OCI-LY1 (cell line): ENCODE measurements at regions not wholly inside any gene's neighbourhood (a gene's known extent, or its start where the extent isn't known, plus 50 kb on each side); places are given as distances from the start of the nearest gene placed in this dataset.

Experiments
- H2AFZ ChIP-seq: fragments of 200-600 bp; sonication (generic), shearing (Covaris generic); 2 replicates; pipeline ENCODE4 v1.6.0; 2014; ENCODE audit warnings: antibody characterized with exemption, mild to moderate bottlenecking, low read length
- H3F3A ChIP-seq: fragments of 200-600 bp; sonication (generic), shearing (Covaris generic); 2 replicates; pipeline ENCODE4 v1.6.0; 2014; ENCODE audit warnings: mild to moderate bottlenecking, antibody characterized with exemption, low read length, moderate library complexity; ENCODE audit not compliant: insufficient read depth
- H3K27ac ChIP-seq: fragments of 200-600 bp; sonication (generic); 2 replicates; pipeline ENCODE4 v1.5.1; 2014; ENCODE audit warnings: low read length, mixed run types, mild to moderate bottlenecking, low read depth; ENCODE audit not compliant: poor library complexity, severe bottlenecking
- H3K27me3 ChIP-seq: fragments of 200-600 bp; sonication (generic); 2 replicates; pipeline ENCODE4 v1.6.0; 2014; ENCODE audit warnings: antibody characterized with exemption, mild to moderate bottlenecking, low read length, moderate library complexity; ENCODE audit not compliant: insufficient read depth
- H3K36me3 ChIP-seq: fragments of 200-600 bp; sonication (generic); 2 replicates; pipeline ENCODE4 v1.6.1; 2014; ENCODE audit warnings: mild to moderate bottlenecking, antibody characterized with exemption, low read length, moderate library complexity, mixed read lengths; ENCODE audit not compliant: insufficient read depth
- H3K4me1 ChIP-seq: fragments of 200-600 bp; sonication (generic); 2 replicates; pipeline ENCODE4 v1.5.1; 2014; ENCODE audit warnings: mild to moderate bottlenecking, low read length, moderate library complexity; ENCODE audit not compliant: insufficient read depth, severe bottlenecking
- H3K4me2 ChIP-seq: fragments of 200-600 bp; sonication (generic), shearing (Covaris generic); 2 replicates; pipeline ENCODE4 v1.6.1; 2014; ENCODE audit warnings: low read length
- H3K4me3 ChIP-seq: fragments of 200-600 bp; sonication (generic); 2 replicates; pipeline ENCODE4 v1.5.1; 2014; ENCODE audit warnings: low read length, low read depth, mild to moderate bottlenecking, mixed read lengths; ENCODE audit not compliant: poor library complexity, severe bottlenecking
- H3K79me2 ChIP-seq: fragments of 200-600 bp; shearing (Covaris generic); 2 replicates; pipeline ENCODE4 v1.6.1; 2016; ENCODE audit warnings: mixed run types, low read length, mixed read lengths; ENCODE audit not compliant: insufficient read depth
- H3K9ac ChIP-seq: fragments of 200-600 bp; sonication (generic), shearing (Covaris generic); 2 replicates; pipeline ENCODE4 v1.6.1; 2014; ENCODE audit warnings: mild to moderate bottlenecking, low read length, mixed read lengths
- H3K9me2 ChIP-seq: fragments of 200-600 bp; sonication (generic), shearing (Covaris generic); 2 replicates; pipeline ENCODE4 v1.6.1; 2014; ENCODE audit warnings: low read depth, mild to moderate bottlenecking, low read length, mixed read lengths
- H3K9me3 ChIP-seq: fragments of 200-600 bp; shearing (Covaris generic); 2 replicates; pipeline ENCODE4 v1.6.1; 2014; ENCODE audit warnings: low read length, mixed read lengths
- H4K20me1 ChIP-seq: fragments of 200-600 bp; sonication (generic), shearing (Covaris generic); 2 replicates; pipeline ENCODE4 v1.6.0; 2016; ENCODE audit warnings: mild to moderate bottlenecking, low read length; ENCODE audit not compliant: insufficient read depth
- EZH2 ChIP-seq: fragments of 200-600 bp; sonication (generic), shearing (Covaris generic); IDR thresholded peaks from 2 replicates; pipeline ENCODE4 v1.8.0; 2017; ENCODE audit warnings: borderline replicate concordance, mixed run types, mild to moderate bottlenecking, antibody characterized with exemption, low read length, moderate library complexity, mixed read lengths
- TF ChIP-seq, protein P1 (sequence below): fragments of 200-600 bp; sonication (generic), shearing (Covaris generic); IDR thresholded peaks from 2 replicates; pipeline ENCODE4 v1.5.1; 2017; ENCODE audit warnings: mild to moderate bottlenecking, antibody characterized with exemption, low read length, moderate library complexity, mixed read lengths

DNA sequence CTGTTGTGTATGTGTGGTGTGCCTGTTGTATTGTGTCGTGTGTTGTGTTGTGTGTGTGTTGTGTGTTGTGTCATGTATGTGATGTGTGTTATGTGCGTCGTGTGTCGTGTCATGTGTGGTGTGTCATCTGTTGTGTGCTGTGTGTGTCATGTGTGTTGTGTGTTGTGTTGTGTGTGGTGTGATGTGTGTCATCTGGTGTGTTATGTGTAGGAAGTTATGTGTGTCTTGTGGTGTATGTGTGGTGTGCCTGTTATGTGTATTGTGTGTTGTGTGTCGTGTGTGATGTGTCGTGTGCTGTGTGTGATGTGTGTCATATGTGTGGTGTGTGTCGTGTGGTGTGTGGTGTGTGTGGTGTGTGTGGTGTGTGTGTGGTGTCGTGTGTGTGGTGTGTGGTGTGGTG, 145.2 kb downstream of the DNAJB6 start:
- no peaks in the 10 kb centered on the region for H3K9me2 ChIP-seq
- no peak for TF ChIP-seq EZH2
- TF ChIP-seq, protein P1, sequence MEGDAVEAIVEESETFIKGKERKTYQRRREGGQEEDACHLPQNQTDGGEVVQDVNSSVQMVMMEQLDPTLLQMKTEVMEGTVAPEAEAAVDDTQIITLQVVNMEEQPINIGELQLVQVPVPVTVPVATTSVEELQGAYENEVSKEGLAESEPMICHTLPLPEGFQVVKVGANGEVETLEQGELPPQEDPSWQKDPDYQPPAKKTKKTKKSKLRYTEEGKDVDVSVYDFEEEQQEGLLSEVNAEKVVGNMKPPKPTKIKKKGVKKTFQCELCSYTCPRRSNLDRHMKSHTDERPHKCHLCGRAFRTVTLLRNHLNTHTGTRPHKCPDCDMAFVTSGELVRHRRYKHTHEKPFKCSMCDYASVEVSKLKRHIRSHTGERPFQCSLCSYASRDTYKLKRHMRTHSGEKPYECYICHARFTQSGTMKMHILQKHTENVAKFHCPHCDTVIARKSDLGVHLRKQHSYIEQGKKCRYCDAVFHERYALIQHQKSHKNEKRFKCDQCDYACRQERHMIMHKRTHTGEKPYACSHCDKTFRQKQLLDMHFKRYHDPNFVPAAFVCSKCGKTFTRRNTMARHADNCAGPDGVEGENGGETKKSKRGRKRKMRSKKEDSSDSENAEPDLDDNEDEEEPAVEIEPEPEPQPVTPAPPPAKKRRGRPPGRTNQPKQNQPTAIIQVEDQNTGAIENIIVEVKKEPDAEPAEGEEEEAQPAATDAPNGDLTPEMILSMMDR: no peak
- H3K36me3 ChIP-seq: no peaks in the 10 kb centered on the region
- no peaks in the 10 kb centered on the region for H3F3A ChIP-seq
- H3K4me2 ChIP-seq: no peak overlapping the region
- no peaks in the 10 kb centered on the region for H3K79me2 ChIP-seq
- H3K9me3 ChIP-seq: peaks cover 5% of the 10 kb centered on the region; the same call in 1 of the 2 replicates
- H3K4me1 ChIP-seq: no peaks in the 10 kb centered on the region
- H3K4me3 ChIP-seq: no peak overlapping the region
- H3K27ac ChIP-seq: no peak overlapping the region
- no peak overlapping the region for H3K9ac ChIP-seq
- no peak overlapping the region for H2AFZ ChIP-seq
- peaks cover 3% of the 10 kb centered on the region; the same call in 1 of the 2 replicates for H3K27me3 ChIP-seq
- no peaks in the 10 kb centered on the region for H4K20me1 ChIP-seq

DNA sequence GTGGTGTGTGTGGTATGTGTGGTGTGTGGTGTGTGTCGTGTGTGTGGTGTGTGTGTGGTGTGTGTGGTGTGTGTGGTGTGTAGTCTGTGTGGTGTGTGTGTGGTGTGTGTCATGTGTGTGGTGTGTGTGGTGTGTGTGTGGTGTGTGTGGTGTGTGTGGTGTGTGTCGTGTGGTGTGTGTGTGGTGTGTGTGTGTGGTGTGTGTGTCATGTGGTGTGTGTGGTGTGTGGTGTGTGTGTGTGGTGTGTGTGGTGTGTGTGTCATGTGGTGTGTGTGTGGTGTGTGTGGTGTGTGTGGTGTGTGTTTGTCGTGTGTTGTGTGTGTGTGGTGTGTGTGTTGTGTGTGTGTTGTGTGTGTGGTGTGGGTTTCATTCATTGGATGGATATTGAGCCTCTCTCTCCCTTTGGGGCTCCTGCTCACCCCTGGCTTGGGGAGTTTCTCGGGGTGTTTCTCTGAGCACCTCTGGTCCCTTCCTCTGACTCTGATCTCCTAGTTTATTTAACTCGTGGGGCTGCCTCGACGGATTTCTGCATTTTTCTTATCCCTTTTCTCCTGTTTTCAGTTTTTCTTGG, 145.8 kb downstream of the DNAJB6 start:
- Histone ChIP-seq H3K4me3 (no peak overlapping the region), H3K27ac (no peak overlapping the region), H3K4me1 (no peaks in the 10 kb centered on the region), H3K9me3 (peaks cover 5% of the 10 kb centered on the region; the same call in 1 of the 2 replicates), H3F3A (no peaks in the 10 kb centered on the region), H2AFZ (no peak overlapping the region), H3K79me2 (no peaks in the 10 kb centered on the region), H3K9ac (no peak overlapping the region), H4K20me1 (no peaks in the 10 kb centered on the region), H3K36me3 (no peaks in the 10 kb centered on the region), H3K9me2 (no peaks in the 10 kb centered on the region), H3K4me2 (no peak overlapping the region), H3K27me3 (peaks cover 3% of the 10 kb centered on the region; the same call in 1 of the 2 replicates)
- TF ChIP-seq EZH2: no peak
- TF ChIP-seq, protein P1: no peak

GRCh38 chr7:157483515-157483914, 146.7 kb downstream of the DNAJB6 start:
- Histone ChIP-seq H3K9me2 (no peaks in the 10 kb centered on the region), H3K79me2 (no peaks in the 10 kb centered on the region), H2AFZ (no peak overlapping the region), H4K20me1 (no peaks in the 10 kb centered on the region), H3K4me1 (no peaks in the 10 kb centered on the region), H3K9me3 (peaks cover 5% of the 10 kb centered on the region; the same call in 1 of the 2 replicates), H3F3A (no peaks in the 10 kb centered on the region), H3K4me3 (no peak overlapping the region), H3K4me2 (no peak overlapping the region), H3K9ac (no peak overlapping the region), H3K27me3 (peaks cover 3% of the 10 kb centered on the region; the same call in 1 of the 2 replicates), H3K27ac (no peak overlapping the region), H3K36me3 (no peaks in the 10 kb centered on the region)
- no peak for TF ChIP-seq EZH2
- TF ChIP-seq, protein P1: no peak
